ENCODE measurements at regions not wholly inside any gene's neighbourhood (a gene's known extent, or its start where the extent isn't known, plus 50 kb on each side); places are given as distances from the start of the nearest gene placed in this dataset.

DNA sequence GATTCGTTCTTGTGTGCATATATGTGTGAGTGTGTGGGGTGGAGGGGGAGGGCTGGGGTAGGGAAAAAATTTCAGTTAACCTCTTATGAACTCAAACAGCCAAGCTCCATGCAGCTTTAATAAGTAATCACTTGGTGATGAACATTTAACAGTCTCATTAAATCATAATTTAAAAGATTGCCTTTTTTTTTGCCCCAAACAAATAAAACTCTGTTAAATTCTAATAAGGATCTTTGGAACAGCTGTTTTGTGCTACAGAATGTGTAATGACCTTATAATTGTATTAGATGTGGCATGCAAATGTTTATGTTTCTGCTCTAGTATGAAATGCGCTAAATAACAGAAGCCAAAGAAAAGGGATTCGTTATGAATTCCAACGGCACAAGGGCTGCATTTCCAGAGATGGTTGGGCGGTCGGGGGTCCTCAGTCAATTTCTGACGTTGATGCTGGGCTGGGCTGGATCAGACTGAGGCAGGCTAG, 80.0 kb upstream of the RORA start:
- no peaks in the 10 kb centered on the region for H3K27me3 ChIP-seq (ENCODE audit: insufficient read depth, low read length)

DNA sequence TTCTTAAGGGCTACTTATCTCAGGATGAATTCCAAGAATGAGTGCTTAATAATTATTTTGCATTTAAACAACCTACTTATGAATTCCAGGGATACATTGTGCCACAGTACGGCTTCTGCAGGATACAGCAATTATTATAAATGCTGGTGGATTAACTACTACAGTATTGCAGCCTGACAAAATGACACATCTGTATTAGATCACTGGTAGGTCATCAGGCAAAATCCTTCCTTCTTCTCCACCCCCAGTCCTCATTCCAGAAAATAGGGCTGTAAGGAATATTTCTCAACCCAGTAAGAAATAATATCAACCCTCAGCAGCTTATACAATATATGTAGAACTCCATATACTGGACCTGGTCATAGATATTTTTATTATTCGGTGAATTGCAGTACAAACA, 79.3 kb upstream of the RORA start:
- H3K4me3 ChIP-seq (ENCODE audit: low read length) = no peak overlapping the region
- no peaks in the 10 kb centered on the region for H3K9me3 ChIP-seq (ENCODE audit: low read depth, low read length)
- no peaks in the 10 kb centered on the region for H3K4me1 ChIP-seq (ENCODE audit: insufficient read depth, low read length)
- no peaks in the 10 kb centered on the region for H3K27me3 ChIP-seq (ENCODE audit: insufficient read depth, low read length)

More for the DNA sequence above, 80.0 kb upstream of the RORA start:
- Histone ChIP-seq H3K4me3 (ENCODE audit: low read length) (no peak overlapping the region), H3K4me1 (ENCODE audit: insufficient read depth, low read length) (no peaks in the 10 kb centered on the region), H3K9me3 (ENCODE audit: low read depth, low read length) (no peaks in the 10 kb centered on the region)

DNA sequence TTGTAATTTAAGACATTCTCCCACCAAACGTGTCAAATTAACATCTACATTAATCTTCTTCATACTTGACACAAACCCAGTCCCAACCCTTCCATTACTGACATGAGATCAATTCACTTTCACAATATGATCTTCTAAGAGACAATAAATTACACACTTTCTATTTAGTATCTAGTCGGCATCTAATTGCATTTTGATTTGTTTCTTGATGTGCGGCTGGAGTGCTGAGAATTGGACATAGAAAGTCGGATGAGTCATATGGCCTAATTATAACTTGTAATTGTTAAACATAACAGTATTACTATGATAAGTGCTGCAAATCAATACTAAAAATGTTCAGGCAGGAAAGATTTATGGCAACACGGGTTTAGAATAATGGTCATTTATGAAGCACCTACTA, 78.4 kb upstream of the RORA start:
- H3K4me1 ChIP-seq (ENCODE audit: insufficient read depth, low read length) = no peaks in the 10 kb centered on the region
- H3K27me3 ChIP-seq (ENCODE audit: insufficient read depth, low read length) = no peaks in the 10 kb centered on the region
- H3K9me3 ChIP-seq (ENCODE audit: low read depth, low read length) = no peaks in the 10 kb centered on the region
- H3K4me3 ChIP-seq (ENCODE audit: low read length) = no peak overlapping the region

DNA sequence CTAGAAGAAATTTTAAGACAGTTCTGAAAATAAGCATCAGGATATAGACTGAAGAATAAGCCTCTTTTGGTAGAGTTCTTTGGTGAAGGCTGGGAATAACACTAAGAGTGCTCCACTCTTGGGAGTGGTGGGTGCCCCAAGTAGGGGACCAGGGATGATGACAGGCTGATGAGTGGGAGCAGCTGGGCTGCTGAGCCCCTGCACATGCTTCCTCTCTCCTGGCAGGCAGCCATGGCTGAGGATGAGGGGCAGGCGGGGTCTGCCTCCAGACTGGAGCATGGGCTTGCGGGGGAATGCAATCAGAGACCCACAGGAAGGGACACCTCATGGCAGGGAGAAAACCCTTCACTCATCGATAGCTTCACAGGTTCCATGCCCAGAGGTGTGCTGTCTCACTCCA, 72.6 kb upstream of the RORA start:
- no peaks in the 10 kb centered on the region for H3K27me3 ChIP-seq (ENCODE audit: insufficient read depth, low read length)
- no peak overlapping the region for H3K4me3 ChIP-seq (ENCODE audit: low read length)
- H3K4me1 ChIP-seq (ENCODE audit: insufficient read depth, low read length) = no peaks in the 10 kb centered on the region
- H3K9me3 ChIP-seq (ENCODE audit: low read depth, low read length) = no peaks in the 10 kb centered on the region

DNA sequence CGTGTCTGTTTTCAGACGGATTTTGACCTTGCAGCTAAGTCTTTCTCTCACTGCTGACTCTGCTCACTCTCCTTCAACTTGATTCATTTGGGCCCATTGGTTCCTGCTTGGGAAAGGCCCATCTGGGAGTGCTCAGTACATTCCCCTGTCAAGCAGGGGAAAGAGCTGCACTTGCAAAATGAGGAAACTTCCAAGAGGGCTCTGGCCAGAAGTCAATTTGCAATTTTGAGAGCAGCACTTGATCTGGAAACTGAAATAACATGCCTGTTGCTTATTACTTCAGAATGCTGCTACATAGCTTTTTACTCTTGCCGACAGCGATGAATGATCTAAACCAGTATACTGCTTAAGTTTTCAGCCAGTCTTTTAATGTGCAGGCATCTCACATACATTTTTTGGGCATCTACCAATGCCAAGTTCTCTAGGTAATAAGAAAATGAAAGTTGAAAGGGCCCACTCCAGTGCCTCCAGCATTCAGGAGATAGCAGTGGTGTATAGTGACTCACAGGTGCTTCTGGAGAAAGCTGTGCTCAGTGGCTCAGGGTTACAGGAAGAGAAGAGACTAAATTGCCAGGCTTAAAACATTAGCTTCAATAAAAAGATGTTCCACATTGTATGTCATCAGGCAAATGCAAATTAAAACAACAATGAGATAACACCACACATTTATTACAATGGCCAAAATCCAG, 70.1 kb upstream of the RORA start:
- Histone ChIP-seq H3K9me3 (ENCODE audit: low read depth, low read length) (no peaks in the 10 kb centered on the region), H3K4me3 (ENCODE audit: low read length) (no peak overlapping the region), H3K4me1 (ENCODE audit: insufficient read depth, low read length) (no peaks in the 10 kb centered on the region), H3K27me3 (ENCODE audit: insufficient read depth, low read length) (no peaks in the 10 kb centered on the region)

DNA sequence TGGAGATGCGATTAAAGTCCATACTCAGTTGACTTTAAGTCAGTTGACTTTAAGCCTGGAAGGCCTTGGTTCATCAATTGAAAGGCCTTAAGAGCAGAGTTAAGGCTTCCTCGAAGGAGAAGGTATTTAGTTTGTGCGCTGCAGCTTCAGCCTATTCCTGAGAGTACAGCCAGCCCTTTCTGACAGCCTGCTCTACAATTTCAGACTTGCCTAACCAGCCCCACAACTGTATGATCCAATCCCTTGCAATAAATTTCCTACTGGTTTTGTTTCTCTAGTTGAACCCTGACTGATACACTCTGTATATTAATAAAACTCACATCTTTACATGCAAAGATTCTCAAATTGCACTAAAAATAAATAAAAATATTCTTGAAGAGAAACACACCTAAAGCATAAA, 66.1 kb upstream of the RORA start:
- Histone ChIP-seq H3K9me3 (ENCODE audit: low read depth, low read length) (no peaks in the 10 kb centered on the region), H3K27me3 (ENCODE audit: insufficient read depth, low read length) (no peaks in the 10 kb centered on the region), H3K4me3 (ENCODE audit: low read length) (no peak overlapping the region), H3K4me1 (ENCODE audit: insufficient read depth, low read length) (no peaks in the 10 kb centered on the region)

DNA sequence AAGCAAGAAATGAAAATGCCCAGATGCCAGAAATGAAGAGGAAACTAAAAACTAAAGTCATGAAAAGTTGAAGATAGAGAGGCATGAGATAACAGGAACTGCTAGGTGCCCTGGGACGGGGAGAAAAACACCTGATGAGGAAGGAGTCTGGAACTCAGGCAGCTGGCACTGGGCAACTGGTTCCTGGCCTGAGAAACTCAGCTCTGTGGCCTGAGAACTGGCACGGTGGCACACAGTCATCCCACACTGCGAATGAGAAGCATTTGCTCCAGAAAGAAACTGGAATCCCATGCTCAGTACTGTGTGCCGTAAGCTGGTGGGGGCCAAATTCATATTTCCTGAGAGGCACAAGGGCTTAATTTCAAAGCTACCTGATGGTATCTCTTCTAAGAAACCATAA, 53.6 kb upstream of the RORA start:
- H3K9me3 ChIP-seq (ENCODE audit: low read depth, low read length) = no peaks in the 10 kb centered on the region
- no peaks in the 10 kb centered on the region for H3K27me3 ChIP-seq (ENCODE audit: insufficient read depth, low read length)

DNA sequence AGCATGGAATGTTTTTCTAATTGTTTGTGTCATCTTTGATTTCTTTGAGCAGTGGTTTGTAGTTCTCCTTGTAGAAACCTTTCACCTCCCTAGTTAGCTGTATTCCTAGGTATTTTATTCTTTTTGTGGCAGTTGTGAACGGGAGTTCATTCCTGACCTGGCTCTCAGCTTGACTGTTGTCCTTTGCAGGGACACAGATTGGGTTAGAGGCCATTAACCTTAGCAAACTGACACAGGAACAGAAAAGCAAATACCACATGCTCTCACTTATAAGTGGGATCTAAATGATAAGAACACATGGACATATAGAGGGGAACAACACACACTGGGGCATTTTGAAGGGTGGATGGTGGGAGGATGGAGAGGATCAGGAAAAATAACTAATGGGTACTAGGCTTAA, 52.2 kb upstream of the RORA start:
- H3K4me3 ChIP-seq (ENCODE audit: low read length) = no peak overlapping the region
- no peaks in the 10 kb centered on the region for H3K27me3 ChIP-seq (ENCODE audit: insufficient read depth, low read length)
- H3K4me1 ChIP-seq (ENCODE audit: insufficient read depth, low read length) = no peaks in the 10 kb centered on the region

More for the DNA sequence above, 53.6 kb upstream of the RORA start:
- no peak overlapping the region for H3K4me3 ChIP-seq (ENCODE audit: low read length)
- H3K4me1 ChIP-seq (ENCODE audit: insufficient read depth, low read length) = no peaks in the 10 kb centered on the region

More for the DNA sequence above, 52.2 kb upstream of the RORA start:
- no peaks in the 10 kb centered on the region for H3K9me3 ChIP-seq (ENCODE audit: low read depth, low read length)
